SH-SY5Y (cell line): ENCODE measurements at regions not wholly inside any gene's neighbourhood (a gene's known extent, or its start where the extent isn't known, plus 50 kb on each side); places are given as distances from the start of the nearest gene placed in this dataset.
A peak's percentile ranks its signal among the peaks of the same experiment; 100 is the strongest.

Experiments used
- GATA2 ChIP-seq: IDR thresholded peaks from 2 replicates; pipeline ENCODE4 v1.6.1; 2011; ENCODE audit warnings: mild to moderate bottlenecking, low read depth, low read length
- GATA3 ChIP-seq: IDR thresholded peaks from 2 replicates; pipeline ENCODE4 v1.6.1; 2011; ENCODE audit warnings: low read depth, mild to moderate bottlenecking, low read length, moderate library complexity

DNA sequence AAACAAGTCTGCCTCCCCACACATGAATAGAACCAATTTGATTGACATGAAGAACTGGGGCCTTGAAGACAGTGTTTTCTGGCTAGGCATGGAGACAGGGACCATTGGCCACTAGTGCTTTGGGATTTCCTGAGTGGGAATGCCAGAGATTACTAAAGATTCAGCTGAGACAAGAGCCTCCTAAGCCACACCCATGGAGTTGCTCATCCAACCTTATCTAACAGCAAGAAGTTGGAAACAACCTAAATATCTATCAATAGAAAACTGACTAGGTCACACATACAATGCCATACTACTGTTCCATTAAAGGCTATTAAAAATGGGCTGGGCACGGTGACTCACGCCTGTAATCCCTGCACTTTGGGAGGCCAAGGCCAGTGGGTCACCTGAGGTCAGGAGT lies 184.1 kb downstream of the ZBTB18 start:
- no peak for TF ChIP-seq GATA2
- no peak for TF ChIP-seq GATA3

GRCh38 chr1:244236101-244236500 lies 185.0 kb downstream of the ZBTB18 start:
- TF ChIP-seq GATA3, result no peak
- no peak for TF ChIP-seq GATA2

DNA sequence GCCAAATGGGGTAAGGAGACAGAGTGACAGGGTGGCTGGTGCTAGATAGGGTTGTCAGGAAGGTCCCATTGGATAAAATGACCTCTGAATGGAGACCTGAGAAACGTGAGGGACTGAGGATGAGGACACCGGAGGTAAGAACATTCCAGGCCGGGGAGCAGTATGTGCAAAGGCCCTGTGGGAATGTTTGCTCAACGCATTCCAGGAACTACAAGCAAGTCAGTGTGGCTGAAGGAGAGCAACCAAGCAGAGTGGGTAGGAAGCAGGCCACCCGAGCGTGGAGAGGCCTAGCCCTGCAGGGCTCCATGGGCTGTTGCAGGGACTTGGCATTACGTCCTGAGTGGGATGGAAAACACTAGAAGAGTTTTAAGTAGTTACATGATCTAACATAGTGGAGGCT lies 185.6 kb downstream of the ZBTB18 start:
- no peak for TF ChIP-seq GATA3
- TF ChIP-seq GATA2, result no peak

- TF ChIP-seq GATA3, result no peak
- TF ChIP-seq GATA2, result no peak
These were observed 186.4 kb downstream of the ZBTB18 start for GRCh38 chr1:244237445-244237844.

- TF ChIP-seq GATA2 (no peak), GATA3 (no peak)
These were observed 188.2 kb downstream of the ZBTB18 start for GRCh38 chr1:244239261-244239770.

DNA sequence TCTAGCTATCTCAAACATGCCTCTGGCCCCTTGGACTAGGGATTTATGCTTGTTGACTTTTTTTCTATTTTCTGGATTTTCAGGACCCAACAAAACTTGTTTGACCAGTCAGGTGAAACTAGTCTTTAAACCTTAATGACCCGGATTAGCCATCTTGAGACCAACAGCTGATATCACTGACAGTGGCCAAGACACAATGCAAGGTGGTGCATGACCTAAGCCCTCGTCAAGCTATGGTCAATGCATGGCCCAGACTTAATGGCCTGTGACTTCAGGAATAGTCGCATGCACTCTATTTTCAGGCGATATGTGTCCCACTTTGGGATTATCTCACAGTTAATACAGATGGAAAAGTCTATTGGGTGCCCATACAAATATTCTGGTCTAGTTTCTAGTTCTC lies 190.4 kb downstream of the ZBTB18 start:
- TF ChIP-seq GATA2 (no peak), GATA3 (no peak)

- no peak for TF ChIP-seq GATA2
- no peak for TF ChIP-seq GATA3
These were observed 191.4 kb downstream of the ZBTB18 start for GRCh38 chr1:244242446-244242845.

DNA sequence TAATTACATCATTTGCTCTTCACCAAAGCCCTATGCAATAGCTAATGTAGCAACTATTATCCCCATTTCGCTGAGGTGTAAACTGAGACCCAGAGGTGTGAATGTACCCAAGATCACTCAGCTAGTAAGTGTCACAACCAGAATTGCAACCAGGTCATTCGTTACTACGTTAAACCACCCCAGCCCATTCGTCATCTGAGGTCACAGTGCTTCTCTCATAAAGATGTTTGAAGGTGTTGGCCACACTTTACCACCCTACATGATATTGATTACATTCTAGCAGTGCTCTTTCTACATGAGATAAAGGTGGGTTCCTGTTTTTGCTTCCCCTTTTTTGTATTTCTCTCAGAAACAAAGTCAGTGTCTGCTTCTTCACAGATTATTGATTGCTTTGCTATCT lies 195.3 kb downstream of the ZBTB18 start:
- TF ChIP-seq GATA3 (no peak), GATA2 (no peak)

- TF ChIP-seq GATA2 (no peak), GATA3 (no peak)
These were observed 197.3 kb downstream of the ZBTB18 start for GRCh38 chr1:244248426-244248825.

GRCh38 chr1:244252211-244252610 lies 199.5 kb downstream of the ADSS2 start:
- TF ChIP-seq GATA2, result no peak
- no peak for TF ChIP-seq GATA3

DNA sequence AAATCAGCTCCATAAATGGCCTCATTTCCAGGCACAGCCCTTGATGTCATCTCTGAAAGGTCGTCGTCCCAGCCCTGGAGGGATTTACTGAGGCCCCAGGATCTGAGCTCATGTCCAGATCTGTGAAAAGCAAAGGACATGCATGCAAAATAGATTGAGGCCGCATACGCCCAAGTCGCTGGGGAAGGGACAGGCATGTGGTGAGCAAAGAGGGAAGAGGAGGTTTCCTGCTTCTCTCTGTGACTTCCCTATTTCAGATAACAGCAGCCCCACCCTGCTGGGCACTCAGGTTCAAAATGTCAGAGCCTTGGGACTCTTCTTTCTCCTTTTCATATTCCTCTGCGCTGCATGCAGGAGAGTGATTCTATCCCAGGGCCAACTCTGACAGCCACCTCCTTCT lies 197.2 kb downstream of the ADSS2 start:
- TF ChIP-seq GATA2 (no peak), GATA3 (no peak)

GRCh38 chr1:244255426-244255965 lies 196.2 kb downstream of the ADSS2 start:
- TF ChIP-seq GATA2 (no peak), GATA3 (no peak)

DNA sequence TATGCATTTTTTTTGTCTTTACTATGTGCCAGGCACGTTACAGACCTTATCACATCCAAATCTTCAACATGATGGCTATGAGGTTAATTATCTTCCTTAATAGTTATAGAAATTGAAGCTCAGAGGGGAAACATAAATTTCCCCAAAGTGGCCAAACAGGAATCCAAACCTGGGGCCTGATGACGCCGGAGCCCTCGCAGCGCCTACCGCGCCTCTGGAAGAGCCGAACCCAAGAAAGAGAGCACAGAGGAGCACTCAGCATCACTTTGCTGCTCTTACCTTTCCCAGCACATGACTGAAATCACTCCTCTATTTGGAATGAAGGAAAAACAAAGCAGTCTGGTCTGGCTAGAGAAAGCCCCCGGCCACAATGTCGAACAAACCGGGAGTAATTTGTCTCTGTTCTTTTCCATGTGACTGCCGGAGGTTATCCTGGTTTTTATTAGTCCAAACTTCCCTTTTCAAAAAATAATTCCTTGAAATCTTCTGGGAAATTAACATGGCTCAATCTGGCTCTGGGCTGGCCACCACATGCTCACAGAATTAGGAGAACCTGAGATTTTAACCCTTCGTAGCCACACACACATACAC lies 195.5 kb downstream of the ADSS2 start:
- TF ChIP-seq GATA3 (no peak), GATA2 (peak; percentile 61; the same call in 1 of the 2 replicates)

- TF ChIP-seq GATA3, result no peak
- no peak for TF ChIP-seq GATA2
These were observed 187.5 kb downstream of the ADSS2 start for GRCh38 chr1:244264163-244264562.

- TF ChIP-seq GATA2 (no peak), GATA3 (no peak)
These were observed 186.2 kb downstream of the ADSS2 start for GRCh38 chr1:244265507-244265906.

GRCh38 chr1:244269169-244269568 lies 182.5 kb downstream of the ADSS2 start:
- TF ChIP-seq GATA3, result no peak
- no peak for TF ChIP-seq GATA2

- no peak for TF ChIP-seq GATA2
- TF ChIP-seq GATA3, result no peak
These were observed 180.7 kb downstream of the ADSS2 start for GRCh38 chr1:244271004-244271403.
